NCI-H510A (cell line): ENCODE measurements at regions not wholly inside any gene's neighbourhood (a gene's known extent, or its start where the extent isn't known, plus 50 kb on each side); places are given as distances from the start of the nearest gene placed in this dataset.
"Not testable (repeated sequence)": the region's sequence is repeated elsewhere in the genome, so short reads cannot be mapped to it uniquely, and the experiment has no call there.

Experiments
- DNase-seq: peaks from one replicate; lab custom pipeline; 2025; lab: John Stamatoyannopoulos, UW

GRCh38 chr3:151675858-151676615, 57.7 kb upstream of the AADACL2 start:
- DNase-seq: no peak

DNA sequence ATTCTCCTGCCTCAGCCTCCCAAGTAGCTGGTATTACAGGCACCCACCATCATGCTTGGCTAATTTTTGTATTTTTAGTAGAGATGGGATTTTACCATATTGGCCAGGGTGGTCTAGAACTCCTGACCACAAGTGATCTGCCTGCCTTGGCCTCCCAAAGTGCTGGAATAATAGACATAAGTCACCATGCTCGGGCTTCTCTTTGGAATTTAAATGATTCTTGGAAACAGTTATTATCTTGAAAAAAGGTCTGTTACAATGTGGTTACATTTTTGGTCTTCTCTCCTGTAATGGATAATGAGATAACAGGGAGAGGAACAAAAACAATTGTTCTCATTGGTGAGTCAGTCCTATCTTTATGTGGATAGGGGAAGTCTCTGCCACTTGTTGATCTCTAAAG, 59.8 kb upstream of the AADACL2 start:
- DNase-seq: no peak

GRCh38 chr3:151667762-151668161, 66.0 kb upstream of the AADACL2 start:
- DNase-seq: not testable (repeated sequence)

DNA sequence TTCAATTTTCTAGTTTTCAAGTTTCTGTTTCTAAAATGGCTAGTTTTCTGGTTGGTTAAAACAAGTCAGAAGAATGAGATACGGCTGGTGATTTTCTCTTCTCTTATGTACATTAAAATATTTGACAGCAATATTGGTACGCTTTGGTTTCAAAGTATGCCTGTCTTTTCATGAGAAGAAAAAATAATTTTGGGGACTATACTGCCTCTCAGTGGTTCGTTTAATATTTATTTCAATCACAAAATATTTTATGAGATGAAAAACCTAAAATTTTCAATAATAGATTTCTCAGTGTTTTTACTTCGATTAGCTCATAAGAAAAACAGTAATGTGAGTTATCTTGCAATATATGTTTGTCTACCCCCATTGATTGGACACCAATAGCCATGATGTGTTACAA, 72.8 kb upstream of the AADACL2 start:
- DNase-seq: no peak

- no peak for DNase-seq
Measured at GRCh38 chr3:151644986-151645385, 88.7 kb upstream of the AADACL2 start.

- DNase-seq: no peak
Measured at GRCh38 chr3:151644020-151644620, 89.6 kb upstream of the AADACL2 start.

DNA sequence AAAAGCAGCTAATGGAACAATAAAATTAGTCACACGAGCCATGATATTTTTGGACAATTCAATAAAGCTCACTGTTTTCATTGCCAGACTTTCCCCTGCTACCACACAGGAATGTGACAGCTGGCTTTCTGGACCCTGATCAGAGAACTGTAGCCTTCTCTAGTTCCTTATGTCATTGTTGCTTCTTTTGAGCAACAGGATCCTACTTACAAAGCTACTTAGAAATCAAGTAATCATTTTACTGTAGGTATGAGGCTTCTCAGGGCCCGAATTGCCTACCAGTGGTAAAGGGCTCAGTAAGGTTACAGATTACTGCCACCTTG, 94.3 kb upstream of the AADACL2 start:
- DNase-seq: no peak

- DNase-seq: peak; percentile 15
Measured at GRCh38 chr3:151638555-151639417, 94.9 kb upstream of the AADACL2 start.

GRCh38 chr3:151635905-151636304, 97.8 kb upstream of the AADACL2 start:
- DNase-seq: no peak

DNA sequence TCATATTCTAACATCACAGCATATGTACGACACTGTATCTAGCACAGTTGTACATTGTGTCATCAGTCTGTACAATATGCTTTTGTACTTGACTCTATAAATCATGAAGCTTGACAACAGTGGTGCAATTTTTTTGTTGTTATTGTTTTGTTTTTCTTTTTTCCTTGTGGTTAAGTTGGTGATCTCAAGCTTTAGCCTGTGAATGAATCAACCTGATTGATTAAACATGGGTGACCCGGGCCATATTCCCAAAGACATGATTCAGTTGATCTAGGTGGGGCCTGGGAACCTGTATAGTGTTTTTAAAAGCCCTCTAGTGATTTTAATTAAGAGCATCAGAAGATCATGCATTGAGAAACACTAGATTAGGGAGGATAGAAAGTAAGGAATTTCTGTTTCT, 101.8 kb upstream of the AADACL2 start:
- DNase-seq: no peak

GRCh38 chr3:151630938-151631441, 102.7 kb upstream of the AADACL2 start:
- peak; percentile 45 for DNase-seq

DNA sequence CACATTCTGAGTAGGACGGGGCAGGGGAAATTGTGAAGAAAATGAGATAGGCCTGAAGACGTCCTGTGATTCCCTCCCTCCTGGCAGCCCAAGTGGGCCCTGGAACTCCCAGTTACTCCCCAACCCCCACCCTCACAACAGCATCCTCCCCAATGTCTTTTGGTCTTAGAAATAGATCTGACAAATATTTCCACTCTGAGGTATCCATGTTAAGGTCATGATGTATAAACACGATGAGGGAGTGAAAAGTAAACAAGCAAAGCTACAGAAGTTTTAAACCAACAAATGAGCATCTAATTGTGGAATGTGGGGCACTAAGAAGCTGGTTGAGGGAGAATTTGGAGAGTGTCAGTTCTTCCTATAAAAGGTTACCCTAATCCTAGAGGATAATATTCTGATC, 103.7 kb upstream of the AADACL2 start:
- no peak for DNase-seq

DNA sequence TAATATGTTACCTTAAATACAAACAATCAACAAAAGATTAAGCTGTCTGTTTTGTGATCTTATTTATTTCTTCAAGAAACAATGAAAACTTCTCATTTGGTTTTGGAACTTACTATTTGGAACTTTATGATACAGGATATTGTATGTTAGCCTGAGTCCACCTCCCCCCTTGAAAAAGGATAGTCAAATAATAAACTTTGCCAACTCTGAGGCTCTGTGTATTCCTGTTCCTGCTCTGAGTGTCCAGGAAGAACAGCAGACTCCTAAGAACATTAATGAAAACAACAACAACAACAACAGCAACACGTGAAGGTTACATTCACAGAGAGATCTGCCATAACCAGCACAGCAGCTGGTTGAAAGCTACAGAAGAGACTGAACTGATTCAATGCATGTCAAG, 108.1 kb upstream of the AADACL2 start:
- no peak for DNase-seq

- DNase-seq: no peak
Measured at GRCh38 chr3:151625086-151625485, 108.6 kb upstream of the AADACL2 start.

GRCh38 chr3:151620071-151620470, 113.7 kb upstream of the AADACL2 start:
- DNase-seq: no peak

DNA sequence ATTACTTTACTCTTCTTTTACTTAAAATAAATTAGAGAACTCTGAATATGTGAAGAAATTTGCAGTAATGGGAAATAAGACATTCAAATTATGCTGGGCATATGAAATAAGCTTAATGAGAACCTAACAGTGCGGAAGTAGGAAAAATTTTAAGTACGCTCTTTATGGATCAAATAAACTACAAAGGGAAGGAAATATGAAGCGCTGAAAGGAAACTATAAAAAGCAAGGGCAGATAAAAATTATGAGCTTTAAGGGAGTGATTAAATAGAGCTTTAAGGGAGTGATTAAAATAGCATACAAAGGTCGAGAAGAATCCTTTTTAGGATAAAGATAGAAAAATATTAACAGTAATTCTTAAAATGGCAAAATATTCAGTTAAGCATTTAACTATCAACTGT, 118.3 kb upstream of the AADACL2 start:
- DNase-seq: no peak

DNA sequence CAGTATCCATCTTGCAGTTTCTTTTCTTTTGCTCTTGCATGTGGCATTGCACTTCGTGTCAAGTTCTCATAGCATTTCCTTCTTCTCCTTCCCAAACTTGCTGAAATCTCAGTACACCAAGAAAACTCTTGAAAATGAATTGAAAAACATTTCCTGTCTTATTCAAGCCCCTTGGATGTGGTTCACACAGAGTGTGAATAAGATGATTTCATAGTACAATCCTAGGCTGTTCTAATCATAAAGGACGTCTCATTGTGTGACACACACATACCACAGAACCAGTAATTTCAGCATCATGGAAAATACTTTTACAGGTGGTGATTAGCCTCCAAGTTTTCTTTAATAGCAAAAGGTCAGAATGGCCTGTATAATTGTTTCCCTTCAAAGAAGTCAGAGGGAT, 121.6 kb upstream of the AADACL2 start:
- DNase-seq: no peak

DNA sequence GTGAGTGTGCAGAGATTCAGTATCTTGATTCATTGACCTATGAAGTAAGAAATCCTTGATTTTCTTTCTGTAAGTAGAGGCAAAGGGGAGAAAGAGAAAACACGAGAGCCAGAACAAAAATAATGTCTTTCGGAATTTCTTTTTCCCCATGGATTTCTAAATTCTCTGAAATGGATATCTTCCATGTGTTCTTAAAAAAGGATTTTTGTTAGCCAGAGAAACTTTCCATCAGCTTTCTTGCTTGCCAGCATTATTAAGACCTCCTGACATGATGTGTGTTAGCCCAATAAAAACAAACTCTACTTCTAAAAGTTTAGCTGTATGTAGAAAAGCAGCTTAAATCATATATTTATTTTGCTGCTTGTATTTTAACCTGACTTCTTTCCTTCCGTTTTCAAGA, 122.3 kb upstream of the AADACL2 start:
- DNase-seq: no peak

GRCh38 chr3:151609491-151609890, 124.2 kb upstream of the AADACL2 start:
- no peak for DNase-seq

DNA sequence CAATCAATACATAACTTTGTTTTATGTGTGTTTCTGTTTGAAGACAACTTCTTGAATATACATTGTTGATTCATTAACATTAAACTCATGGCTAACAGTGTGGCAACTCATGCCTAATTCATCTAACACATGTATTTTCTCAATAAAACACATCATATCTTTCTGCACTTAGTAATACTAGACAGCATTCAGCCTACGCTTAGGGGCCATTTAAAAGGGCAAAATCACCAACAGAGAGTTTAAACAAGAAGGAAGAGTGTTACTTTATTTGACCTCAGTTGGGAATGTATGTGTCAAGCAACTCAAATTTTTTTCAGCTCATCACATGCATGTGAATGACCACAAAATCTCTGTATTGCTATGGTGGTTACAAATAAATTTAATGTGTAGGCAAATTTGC, 128.8 kb upstream of the AADACL2 start:
- no peak for DNase-seq

GRCh38 chr3:151600783-151601182, 132.9 kb upstream of the AADACL2 start:
- no peak for DNase-seq

- no peak for DNase-seq
Measured at GRCh38 chr3:151599103-151599672, 134.5 kb upstream of the AADACL2 start.

DNA sequence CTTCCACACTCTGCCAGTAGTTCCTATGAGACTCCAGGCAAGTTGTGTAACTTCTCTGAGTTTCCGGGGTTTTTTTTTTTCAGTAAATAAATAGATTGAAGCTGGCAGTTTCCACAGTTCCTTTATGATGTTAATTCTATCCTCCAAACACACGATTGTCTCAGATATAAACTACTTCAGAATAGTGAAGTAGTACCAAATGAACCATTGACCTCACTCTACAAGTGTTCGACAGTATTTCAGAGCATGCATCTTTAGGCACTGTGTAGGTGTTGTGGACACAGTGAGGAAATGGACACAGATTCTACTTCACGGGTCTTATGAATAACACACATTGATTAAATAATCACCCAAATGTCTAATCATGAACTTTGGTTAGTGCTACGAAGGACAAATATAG, 136.1 kb upstream of the IGSF10 start:
- no peak for DNase-seq
